ACHN (cell line): ENCODE measurements at regions not wholly inside any gene's neighbourhood (a gene's known extent, or its start where the extent isn't known, plus 50 kb on each side); places are given as distances from the start of the nearest gene placed in this dataset.

Experiments
- DNase-seq: peaks from one replicate; pipeline ENCODE4 v3.0.0-alpha.2; 2015
- in situ Hi-C: cut with HindIII; loops from 2 replicates; pipeline ENCODE4 v1.10.0; 2017; ENCODE audit warnings: low sequenced_read_pairs, low pct_ligation_motif_present, low pct_unique_long_range_greater_than_20kb

DNA sequence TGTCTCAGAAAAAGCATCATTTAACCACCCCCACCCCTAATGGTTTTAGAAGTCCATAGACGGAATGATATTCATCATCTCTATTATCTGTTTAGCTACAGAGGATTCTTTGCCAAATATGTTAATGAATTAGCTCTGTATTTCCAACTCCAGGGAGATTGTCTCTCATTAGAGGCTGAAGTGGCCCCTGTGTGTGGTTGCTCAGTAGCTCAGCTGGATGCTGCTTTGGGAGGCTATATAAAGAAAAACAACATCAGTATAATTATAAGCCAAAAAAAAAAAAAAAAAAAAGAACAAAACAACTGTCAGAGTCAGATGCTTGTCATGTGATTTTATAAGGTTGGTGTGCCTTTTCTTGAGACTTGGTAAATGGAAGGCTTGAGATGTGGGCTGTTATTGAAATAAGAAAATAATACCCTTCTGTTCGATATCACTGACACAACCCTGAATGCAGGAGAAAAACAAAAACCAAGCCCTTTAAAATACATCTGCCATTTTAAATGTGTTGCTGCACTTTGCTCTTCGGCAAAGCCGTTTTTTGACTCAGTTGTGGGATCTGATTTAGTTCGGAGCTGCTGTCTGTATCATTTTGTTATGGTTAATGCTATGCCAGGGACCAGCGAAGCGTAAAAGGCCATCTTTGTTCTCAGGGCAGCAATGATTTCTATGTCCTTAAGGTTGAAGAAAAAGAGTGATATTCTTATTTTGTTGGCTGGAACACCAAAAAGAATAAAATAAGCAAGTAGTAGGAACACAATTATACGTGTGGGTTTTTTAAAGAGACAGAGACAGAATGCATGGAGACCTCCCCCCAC lies 422.6 kb downstream of the QKI start:
- DNase-seq, result no peak
- in situ Hi-C loops, result no loop called here

GRCh38 chr6:163835439-163836171 lies 421.1 kb downstream of the QKI start:
- DNase-seq, result no peak
- in situ Hi-C loops, result no loop called here

- no peak for DNase-seq
- in situ Hi-C loops, result no loop called here
Measured at GRCh38 chr6:163834226-163834970, 419.9 kb downstream of the QKI start.

GRCh38 chr6:163831736-163832135 lies 417.2 kb downstream of the QKI start:
- in situ Hi-C loops, result no loop called here
- no peak for DNase-seq

DNA sequence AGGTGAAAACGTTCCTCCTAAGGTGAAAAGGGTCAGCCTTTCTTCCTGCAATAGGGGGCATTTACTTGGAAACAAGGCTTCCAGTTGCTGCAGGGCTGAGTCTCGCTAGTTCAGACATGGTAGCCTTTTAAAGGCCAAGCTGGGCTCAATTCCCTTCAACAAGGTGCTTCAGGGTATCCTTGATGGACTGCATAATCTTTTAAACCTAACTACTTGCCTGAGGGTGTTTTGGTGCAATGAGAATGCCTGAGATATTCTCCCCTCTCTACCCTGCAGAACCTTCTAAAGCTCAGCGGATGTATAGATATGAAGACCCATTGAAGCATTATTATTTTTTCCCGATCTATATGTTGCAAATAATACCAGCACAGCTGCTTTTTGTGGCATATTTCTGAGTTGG lies 416.1 kb downstream of the QKI start:
- in situ Hi-C loops, result no loop called here
- DNase-seq, result no peak

GRCh38 chr6:163828038-163828795 lies 413.7 kb downstream of the QKI start:
- no peak for DNase-seq
- in situ Hi-C loops, result no loop called here

- in situ Hi-C loops, result no loop called here
- DNase-seq, result no peak
Measured at GRCh38 chr6:163827143-163827542, 412.6 kb downstream of the QKI start.

- no peak for DNase-seq
- in situ Hi-C loops, result no loop called here
Measured at GRCh38 chr6:163826629-163827028, 412.1 kb downstream of the QKI start.

GRCh38 chr6:163825033-163825432 lies 410.5 kb downstream of the QKI start:
- DNase-seq, result peak; percentile 54
- in situ Hi-C loops, result no loop called here

GRCh38 chr6:163823577-163823976 lies 409.1 kb downstream of the QKI start:
- no peak for DNase-seq

GRCh38 chr6:163820745-163821458 lies 406.4 kb downstream of the QKI start:
- in situ Hi-C loops, result no loop called here
- no peak for DNase-seq

More at GRCh38 chr6:163823577-163823976, 409.1 kb downstream of the QKI start:
- in situ Hi-C loops, result no loop called here

DNA sequence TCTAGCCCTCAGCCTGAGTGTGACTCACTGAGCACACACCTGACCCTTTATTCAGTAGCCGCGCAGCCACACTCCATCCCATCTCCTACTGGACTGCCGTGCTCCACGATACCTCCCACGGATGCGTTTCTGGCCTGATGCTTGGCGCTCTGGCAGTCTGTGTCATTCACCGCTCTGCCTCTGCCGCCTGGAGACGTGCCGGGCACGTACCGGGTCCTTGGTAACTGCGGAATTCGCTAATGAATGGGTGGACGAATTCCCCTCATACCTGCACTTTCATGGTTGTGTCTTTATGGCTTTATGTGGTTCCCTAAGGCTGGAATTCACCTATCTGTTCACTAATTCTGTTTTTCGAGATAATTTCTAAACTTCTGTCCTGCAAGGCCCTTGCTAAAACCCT lies 405.7 kb downstream of the QKI start:
- no peak for DNase-seq
- in situ Hi-C loops, result no loop called here

DNA sequence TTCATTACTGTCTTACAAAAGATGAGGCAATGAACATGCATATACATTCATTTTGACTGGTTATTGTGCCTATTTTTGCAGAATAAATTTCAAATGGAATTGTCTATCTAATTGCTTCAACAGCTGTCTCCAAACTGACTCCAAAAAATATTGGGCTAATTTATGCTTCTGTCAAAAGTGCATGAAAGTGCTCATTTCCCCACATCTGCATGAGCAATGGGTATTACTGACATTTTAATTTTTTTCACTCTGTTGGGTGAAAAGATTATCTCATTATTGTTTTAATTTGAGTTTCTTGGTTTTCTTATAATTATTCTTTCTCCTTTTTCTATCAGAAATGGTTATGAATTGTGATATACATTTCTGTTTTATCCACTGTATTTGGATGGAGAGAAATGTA lies 404.2 kb downstream of the QKI start:
- in situ Hi-C loops, result no loop called here
- no peak for DNase-seq

GRCh38 chr6:163816441-163816840 lies 401.9 kb downstream of the QKI start:
- in situ Hi-C loops, result no loop called here
- DNase-seq, result no peak

GRCh38 chr6:163815796-163816195 lies 401.3 kb downstream of the QKI start:
- in situ Hi-C loops, result no loop called here
- no peak for DNase-seq

DNA sequence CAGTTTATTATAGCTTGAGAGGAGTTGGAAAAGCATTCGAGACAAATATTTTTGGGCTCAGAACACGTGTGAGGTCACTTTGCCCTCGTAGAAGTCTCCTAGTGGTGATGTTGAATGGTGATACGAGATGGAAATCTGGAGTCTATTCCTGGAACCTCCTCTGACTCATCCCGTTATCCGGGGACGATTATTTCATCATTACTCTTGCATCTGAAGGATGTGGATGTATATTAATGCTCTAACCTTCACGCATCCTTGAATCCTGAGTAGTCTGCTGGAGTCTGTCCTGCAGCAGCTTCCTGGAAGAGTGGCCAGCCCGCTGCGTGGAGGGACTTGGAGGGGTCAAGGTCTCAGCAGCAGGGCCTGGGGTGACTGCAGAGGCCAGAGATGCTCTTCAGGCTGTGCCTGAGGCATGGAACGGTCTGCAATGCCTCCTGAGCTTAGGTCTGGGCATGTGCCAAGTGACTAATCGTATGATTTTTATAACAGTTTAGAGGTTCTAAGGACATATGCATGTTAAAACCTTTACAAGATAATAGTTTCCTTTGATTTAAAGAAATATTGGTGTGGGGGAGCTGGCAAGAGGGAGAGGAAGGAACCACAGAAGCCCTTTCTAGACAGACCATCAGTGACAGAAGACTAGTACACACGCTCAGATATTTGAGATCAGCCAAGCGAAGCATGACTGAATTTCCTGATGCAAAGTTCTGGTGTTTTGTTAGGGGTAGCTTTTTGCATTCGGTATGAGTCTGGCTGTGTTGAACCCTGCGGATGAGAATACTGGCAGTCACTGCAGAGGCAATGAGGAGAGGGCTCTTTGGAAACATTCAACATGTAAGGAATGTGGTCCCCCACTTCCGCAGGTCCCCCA lies 400.2 kb downstream of the QKI start:
- peak; percentile 96 for DNase-seq
- in situ Hi-C loops, result no loop called here

GRCh38 chr6:163813979-163814493 lies 399.5 kb downstream of the QKI start:
- in situ Hi-C loops, result no loop called here
- DNase-seq, result no peak
